Pons (tissue), 1 donor: ENCODE measurements at regions not wholly inside any gene's neighbourhood (a gene's known extent, or its start where the extent isn't known, plus 50 kb on each side); places are given as distances from the start of the nearest gene placed in this dataset.
A peak's percentile ranks its signal among the peaks of the same experiment; 100 is the strongest.
"Not testable (repeated sequence)": the region's sequence is repeated elsewhere in the genome, so short reads cannot be mapped to it uniquely, and the experiment has no call there.

Experiments used
- DNase-seq: peaks from one replicate; pipeline ENCODE4 v3.0.0-alpha.2; 2016; ENCODE audit warnings: low spot score

- DNase-seq, result no peak
Observed at GRCh38 chr1:106249810-106250209, 806.7 kb upstream of the PRMT6 start.

- DNase-seq, result no peak
Observed at GRCh38 chr1:106254748-106255147, 801.7 kb upstream of the PRMT6 start.

- DNase-seq, result no peak
Observed at GRCh38 chr1:106266786-106267185, 789.7 kb upstream of the PRMT6 start.

GRCh38 chr1:106268070-106268469, 788.4 kb upstream of the PRMT6 start:
- DNase-seq, result peak; percentile 59

DNA sequence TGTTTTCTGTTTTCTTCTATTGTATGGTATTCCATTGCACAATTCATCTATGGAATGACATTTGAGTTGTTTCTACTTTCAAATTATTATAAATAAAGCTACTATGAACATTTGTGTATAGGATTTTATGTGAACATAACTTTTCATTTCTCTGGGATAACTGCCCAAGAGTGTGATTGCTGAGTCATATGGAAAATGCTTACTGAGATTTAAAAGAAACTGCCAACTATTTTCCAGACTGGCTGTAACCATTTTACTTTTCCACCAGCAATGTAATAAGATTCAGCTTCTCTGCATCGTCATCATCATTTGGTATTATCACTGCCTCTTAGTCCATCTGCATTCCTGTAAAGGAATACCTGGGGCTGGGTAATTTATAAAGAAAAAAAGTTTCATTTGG, 779.6 kb upstream of the PRMT6 start:
- DNase-seq, result no peak

DNA sequence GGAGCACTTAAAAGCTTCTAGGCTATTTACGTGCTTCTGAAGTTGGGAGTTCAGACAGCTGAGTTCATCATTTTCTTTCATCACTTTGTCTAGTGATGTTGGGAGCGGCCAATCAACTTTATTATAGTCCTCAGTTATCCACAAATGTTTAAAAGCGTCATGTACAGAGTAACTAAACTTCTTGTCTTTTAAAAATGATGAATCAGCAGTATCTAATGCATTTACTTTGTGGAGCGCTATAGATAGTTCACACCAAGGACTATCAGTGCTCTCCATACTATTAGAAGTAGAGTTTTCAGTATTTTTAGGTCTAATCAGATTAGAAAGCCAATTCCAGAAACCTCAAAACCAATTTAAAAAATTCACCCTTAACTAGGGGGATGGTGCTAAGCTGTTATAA, 778.7 kb upstream of the PRMT6 start:
- DNase-seq, result no peak

DNA sequence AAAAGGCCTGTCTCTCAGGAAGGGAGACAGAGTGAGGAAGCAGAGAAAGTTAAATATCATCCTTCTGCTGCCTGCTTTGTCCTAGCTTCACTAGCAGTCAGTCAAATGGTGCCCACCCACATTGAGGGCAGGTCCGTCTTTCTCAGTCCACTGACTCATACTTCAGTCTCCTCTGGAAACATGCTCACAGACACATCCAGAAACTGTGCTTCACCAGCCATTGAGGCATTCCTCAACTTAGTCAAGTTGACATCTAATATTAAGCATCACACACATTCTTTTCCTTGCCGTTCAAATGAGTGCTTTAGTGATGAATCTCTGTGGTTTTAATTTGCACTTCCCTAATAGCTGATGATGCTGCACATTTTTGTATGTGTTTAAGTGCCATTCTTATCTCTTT, 777.8 kb upstream of the PRMT6 start:
- DNase-seq, result no peak

GRCh38 chr1:106289265-106289928, 767.1 kb upstream of the PRMT6 start:
- no peak for DNase-seq

DNA sequence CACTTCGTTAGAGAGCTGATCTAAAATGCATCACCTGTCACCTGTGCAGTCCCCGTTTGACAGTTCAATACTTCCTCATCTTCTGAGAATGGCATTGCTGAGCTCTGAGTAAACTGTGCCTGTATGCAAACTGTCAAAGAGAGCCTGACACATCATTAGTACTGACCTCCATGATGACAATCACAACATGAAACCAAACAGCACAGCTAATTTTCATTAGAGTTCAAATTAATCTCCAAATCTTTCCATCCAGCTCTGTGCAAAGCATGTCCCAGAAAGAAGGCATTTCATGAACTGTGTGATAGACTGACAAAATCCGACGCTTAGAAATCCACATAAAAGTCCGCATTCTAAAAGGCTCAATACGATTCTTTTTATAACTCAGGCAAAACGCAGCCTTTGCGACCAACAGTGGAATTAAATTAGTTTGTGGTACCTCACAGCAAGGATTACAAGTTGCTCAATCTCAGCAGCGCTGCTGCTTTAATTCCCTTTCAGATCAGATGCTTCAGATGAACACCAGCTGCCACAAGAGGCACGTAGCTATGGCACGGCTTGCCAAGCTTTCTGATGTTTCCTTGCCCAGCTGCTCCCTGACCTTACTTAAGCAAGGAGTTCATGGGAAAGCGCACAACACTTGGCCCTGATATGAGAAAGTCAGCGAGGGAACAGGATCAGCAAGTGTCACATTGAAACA, 765.5 kb upstream of the PRMT6 start:
- no peak for DNase-seq

- DNase-seq, result no peak
Observed at GRCh38 chr1:106292130-106292529, 764.3 kb upstream of the PRMT6 start.

- no peak for DNase-seq
Observed at GRCh38 chr1:106296431-106296830, 760.0 kb upstream of the PRMT6 start.

- DNase-seq, result no peak
Observed at GRCh38 chr1:106304106-106304505, 752.4 kb upstream of the PRMT6 start.

GRCh38 chr1:106319612-106320011, 736.9 kb upstream of the PRMT6 start:
- DNase-seq, result no peak

DNA sequence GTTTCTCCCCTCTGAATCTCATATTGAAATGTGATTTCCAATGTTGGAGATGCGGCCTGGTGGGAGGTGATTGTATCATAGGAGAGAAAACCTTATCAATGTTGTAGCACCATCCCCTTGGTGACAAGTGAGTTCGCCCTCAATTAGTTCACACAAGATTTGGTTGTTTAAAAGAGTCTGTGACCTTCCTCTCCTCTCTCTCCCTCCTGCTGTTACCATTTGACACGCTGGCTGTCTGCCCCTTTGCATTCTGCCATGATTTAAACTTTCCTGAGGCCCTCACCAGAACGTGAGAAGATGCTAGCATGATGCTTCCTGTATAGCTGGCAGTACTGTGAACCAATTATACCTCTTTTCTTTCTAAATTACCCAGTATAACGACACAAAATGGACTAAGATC, 730.9 kb upstream of the PRMT6 start:
- no peak for DNase-seq

- DNase-seq, result no peak
Observed at GRCh38 chr1:106344494-106344893, 712.0 kb upstream of the PRMT6 start.

DNA sequence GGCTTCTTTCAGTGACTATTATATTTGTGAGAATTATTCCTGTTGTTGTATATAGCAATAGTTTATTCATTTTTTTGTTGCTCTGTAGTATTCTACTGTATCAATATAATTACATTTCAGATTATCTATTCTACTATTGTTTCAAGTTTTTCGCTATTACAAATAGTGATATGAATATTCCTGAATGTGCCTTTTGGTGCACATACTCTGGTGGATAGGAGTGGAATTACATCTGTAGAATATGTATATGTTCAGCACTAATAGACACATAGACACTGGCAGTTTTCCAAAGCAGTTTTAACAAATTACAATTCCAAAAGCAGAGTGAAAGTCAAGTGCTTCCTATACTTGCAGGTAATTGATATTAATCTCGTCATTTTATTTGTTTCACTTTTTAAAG, 696.2 kb upstream of the PRMT6 start:
- no peak for DNase-seq

GRCh38 chr1:106366627-106367319, 689.7 kb upstream of the PRMT6 start:
- DNase-seq, result no peak

GRCh38 chr1:106378261-106378660, 678.2 kb upstream of the PRMT6 start:
- DNase-seq, result no peak

DNA sequence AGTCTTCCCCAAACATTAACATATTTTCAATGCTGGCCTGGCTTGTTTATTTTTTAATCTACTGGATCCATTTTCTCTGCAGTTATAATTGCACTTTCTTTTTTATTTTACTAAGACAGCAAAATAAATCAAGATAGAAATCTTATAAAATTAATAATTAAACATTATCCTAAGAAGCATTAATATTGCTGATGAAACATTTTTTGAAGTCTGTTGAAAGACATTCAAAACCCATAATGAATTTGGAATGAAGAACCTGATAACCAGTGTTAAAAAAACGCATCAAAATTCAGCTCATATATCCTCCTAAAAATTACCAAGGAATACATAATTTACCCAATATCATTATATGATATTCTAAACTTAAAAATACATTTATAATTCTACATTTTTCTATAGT, 675.7 kb upstream of the PRMT6 start:
- no peak for DNase-seq

DNA sequence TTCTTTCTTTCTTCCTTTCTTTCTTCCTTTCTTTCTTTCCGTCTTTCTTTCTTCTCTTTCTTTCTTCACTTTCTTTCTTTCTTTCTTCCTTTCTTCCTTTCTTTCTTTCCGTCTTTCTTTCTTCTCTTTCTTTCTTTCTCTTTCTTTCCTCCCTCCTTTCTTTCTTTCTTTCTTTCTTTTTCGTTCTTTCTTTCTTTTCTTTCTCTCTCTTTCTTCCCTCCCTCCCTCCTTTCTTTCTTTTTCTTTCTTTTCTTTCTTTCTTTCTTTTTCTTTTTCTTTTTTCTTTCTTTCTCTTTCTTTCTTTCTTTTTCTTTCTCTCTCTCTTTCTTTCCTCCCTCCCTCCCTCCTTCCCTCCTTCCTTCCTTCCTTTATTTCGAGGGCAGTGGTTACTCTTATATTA, 667.3 kb upstream of the PRMT6 start:
- DNase-seq, result not testable (repeated sequence)

DNA sequence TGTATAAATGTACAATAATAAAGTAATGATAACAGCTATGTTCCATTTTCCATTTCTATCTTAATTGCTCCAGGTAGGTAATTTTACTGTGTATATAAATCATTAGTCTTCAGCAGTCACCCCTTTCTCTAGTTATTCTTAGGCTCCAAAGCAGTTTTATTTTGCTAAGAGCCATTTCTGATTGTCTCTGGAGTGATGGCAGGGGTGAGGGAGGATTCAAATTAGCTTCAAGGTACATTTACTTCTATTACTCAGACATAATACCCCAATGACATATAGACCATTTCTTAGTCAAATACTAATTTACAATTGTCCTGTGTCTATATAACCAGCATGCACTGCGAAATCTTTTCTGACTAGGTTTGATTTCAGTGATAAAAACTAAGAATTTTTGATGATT, 663.4 kb upstream of the PRMT6 start:
- DNase-seq, result no peak

DNA sequence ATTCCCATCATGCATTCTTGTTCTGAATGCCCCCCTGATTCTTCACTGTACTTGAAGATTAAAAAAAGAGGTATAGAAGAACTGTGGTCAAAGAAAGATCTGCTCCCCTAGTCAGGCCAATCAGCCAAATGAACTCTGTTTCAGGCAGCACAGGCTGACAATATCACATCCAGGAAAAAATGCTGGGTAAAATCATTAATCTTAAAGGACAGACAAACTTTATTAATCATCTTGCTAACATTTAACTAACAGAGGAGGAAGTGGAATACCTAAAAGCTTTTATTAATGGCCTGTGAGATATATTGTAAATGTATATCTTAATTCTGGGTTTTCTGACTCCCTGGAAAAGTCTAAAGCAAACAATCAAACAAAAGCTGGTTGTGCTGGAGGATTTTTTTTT, 660.5 kb upstream of the PRMT6 start:
- DNase-seq, result no peak

DNA sequence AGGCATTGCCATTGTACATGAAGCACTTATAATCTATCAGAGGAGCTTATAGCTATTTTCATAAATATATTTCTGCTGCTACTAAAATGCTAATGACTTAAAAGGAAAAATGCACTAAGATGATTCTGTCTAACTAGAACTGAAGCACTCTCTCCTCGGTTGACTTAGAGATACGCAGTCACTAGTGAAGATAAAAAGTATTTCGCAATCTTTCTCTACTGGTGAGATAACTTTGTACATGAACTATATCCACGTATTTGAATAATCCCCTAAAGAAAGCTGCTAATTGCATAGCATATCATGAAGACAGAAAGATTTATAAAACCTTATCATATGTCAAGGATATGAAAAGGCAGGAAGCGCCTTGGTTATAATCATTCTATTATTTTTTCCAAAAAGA, 658.1 kb upstream of the PRMT6 start:
- DNase-seq, result no peak
